Cerebellar nuclear complex (tissue), 1 donor: ENCODE measurements at regions not wholly inside any gene's neighbourhood (a gene's known extent, or its start where the extent isn't known, plus 50 kb on each side); places are given as distances from the start of the nearest gene placed in this dataset.
"Not testable (repeated sequence)": the region's sequence is repeated elsewhere in the genome, so short reads cannot be mapped to it uniquely, and the experiment has no call there.

Source experiments
- DNase-seq, 2 experiments: peaks; one replicate each; lab custom pipeline; 2025; lab: John Stamatoyannopoulos, UW

DNA sequence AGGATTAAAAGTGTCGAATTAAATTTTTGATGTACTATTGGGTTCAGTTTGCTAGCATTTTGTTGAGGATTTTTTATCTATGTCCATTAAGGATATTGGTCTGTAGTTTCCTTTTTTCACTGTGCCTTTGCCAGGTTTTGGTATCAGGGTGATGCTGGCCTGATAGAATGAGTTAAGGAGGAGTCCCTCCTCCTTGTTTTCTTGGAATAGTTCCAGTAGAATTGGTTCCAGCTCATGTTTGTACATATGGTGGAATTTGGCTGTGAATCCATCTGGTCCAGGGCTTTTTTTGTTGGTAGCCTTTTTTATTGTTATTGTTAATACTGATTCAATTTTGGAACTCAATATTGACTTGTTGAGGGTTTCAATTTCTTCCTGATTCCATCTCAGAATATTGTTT lies 141.8 kb downstream of the SIM1 start:
- DNase-seq = no peak

DNA sequence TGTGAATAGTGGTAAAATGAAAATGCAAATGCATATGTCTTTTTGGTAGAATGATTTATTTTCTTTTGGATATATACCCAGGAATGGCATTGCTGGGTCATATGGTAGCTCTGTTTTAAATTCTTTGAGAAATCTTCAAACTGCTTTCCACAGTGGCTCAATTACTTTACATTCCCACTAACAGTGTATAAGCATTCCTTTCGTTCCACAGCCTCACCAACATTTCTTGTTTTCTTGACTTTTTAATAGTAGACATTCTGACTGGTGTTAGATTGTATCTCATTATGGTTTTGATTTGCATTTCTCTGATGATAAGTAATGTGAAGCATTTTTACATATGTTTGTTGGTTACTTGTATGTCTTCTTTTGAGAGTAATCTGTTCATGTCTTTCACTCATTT lies 144.0 kb downstream of the SIM1 start:
- DNase-seq = no peak

DNA sequence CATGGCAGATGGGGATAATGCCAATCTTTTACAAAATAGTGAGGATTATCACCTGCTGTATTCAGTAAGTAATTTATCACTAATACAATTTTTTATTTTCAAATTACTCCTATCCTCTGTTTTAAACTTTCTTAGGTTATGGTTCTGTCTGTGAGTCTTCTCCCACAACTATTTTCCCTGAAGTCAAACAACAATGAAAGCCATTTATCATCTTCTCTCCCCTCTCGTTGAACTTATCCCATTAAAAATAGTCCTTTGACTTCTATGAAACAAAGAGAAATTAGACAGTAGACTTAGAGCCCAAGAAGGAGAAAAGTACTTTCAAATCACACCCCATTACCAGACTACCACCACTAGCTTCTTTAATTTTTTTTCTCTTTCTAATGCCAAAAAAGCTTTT lies 147.7 kb downstream of the SIM1 start:
- DNase-seq = no peak

DNA sequence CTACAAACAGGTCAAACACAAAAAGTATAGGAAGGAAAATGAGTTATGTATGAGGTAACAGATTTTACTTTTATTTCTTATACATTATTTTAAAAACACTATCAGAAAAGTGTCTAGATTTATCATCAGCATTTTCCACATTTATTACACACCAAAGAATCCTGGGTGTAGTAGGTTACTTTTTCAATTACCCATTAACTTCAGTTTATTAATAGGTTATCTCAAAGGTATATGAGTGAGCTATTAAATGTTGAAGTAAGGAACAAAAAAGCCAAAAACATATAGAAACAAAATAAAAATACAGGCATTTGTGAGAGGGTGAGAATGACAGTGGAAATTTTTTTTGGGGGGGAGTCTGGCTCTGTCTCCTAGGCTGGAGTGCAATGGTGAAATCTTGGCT lies 150.5 kb downstream of the SIM1 start:
- DNase-seq = no peak

GRCh38 chr6:100311707-100312251 lies 152.9 kb downstream of the SIM1 start:
- no peak for DNase-seq

GRCh38 chr6:100309174-100309573 lies 155.5 kb downstream of the SIM1 start:
- no peak for DNase-seq

- DNase-seq = no peak
Observed at GRCh38 chr6:100307561-100307960, 157.2 kb downstream of the SIM1 start.

DNA sequence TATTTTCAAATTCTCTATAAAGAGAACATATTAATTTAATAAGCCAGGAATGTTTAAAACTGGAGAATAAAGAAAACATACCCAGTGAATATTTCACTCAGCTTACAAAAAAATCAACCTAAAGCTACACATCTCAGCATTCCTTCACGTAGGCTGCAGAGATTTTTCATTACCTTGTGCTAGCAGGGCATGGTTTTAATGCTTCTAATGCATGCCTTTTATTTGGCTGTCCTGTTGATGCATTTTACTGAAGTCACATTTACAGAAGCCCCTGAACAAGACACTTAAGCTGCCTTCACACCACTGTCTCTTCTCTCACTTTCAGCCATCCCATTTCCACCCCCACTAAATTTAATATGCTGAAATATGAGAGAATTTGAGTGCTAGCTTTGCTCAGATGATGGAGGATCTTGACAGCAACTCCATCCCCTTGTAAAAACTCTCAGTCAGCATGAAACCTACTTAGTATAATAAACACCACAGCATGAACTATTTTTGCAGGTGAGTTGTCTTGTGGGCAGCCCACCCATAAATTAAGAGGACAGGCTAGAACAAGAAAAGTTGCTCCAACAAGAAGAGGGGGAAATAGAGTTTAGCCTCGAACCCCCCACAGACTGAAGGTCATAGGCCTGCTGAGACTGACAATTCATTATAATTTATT lies 159.4 kb downstream of the SIM1 start:
- DNase-seq = no peak

GRCh38 chr6:100304575-100304974 lies 160.1 kb downstream of the SIM1 start:
- DNase-seq = no peak

GRCh38 chr6:100301731-100302130 lies 163.0 kb downstream of the SIM1 start:
- no peak for DNase-seq

DNA sequence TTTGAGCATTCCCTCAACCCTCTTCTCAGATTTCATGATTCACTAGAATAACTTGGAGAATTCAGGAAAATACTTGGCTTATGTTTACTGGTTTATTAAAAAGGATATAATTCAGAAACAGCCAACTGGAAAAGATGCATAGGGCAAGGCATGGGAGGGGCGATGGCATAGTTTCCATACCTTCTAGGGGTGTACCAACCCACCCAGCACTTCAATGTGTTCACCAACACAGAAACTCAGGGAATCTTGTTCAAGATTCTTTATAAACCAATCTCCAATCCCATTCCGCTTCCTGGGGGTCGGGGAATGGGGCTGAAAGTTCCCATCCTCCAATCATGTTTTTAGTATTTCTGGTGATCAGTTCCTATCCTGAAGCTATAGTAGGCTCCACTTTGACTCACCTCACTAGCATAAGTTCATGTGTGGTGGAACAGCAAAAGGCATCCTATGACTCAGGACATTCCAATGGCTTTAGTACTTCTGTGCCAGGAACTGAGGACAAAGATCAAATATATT lies 164.4 kb downstream of the SIM1 start:
- DNase-seq = no peak

DNA sequence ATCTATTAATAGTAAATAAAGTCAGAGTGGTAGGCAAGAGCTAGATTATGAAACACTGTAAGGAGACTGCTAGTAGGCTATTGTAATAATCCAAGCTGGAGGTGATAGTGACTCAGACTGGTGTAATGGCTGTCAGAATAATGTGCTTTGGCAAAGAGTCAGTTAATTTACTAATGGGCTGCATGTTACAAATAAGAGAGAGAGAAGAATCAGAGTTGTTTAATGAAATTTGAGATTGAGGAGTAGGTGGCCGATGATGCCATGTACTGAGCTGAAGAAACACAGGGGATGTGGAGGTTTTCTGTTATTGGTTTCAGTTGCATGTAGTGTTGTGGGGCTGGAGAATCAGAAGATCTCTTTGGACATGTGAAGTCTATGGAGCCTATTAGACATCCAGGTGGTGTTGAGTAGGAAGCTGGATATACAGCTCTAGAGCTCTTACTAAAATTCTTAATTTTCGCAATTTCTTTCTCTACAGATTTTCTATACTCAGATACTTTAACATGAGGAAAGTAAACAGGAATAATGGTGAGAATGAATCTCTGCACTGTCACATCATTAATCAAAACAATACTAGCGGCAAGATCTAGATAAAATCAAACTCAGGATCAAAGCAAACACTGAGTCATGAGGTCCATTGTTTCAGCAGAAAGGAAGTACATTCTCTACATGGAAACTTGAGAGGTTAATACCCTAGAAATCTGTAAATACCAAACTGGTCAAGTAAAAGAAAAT lies 167.7 kb downstream of the SIM1 start:
- DNase-seq = no peak

- DNase-seq = not testable (repeated sequence)
Observed at GRCh38 chr6:100295172-100295571, 169.5 kb downstream of the SIM1 start.

DNA sequence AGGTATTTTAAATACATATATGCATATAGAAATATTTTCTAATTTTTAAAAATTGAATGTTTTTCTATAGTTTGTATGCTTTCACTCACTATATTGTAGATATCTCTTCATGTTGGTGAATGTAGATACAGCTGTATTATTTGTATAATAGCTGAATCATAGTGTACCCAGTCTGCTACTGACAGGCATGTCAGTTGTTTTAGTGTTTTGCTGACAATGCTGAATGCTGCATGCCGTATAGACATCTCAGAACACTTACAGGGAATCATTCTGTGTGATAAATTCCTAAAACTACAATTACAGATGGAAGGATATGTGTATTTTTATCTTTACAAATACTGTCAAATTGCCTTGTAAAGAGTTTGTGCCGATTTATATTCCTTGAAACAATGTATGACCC lies 175.4 kb downstream of the SIM1 start:
- DNase-seq = no peak

DNA sequence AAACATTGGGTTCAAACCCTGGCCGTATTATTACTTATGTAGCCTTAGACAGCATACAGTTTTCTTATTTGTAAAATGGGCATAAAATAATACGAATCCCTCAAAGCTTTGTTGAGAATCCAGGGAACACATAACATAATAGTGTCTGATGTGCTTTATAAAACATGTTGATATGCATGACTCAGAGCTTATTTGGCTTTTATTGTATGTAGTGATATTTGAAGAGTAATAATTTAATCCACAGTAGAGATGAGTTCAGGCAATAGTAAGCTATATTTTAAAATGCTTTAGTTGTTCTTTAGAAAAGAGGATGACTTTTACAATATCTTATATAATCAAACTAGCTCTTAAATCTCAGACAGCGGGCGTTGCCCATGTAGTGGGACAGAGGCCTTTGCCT lies 176.4 kb downstream of the SIM1 start:
- DNase-seq = no peak

GRCh38 chr6:100283285-100283684 lies 181.4 kb downstream of the SIM1 start:
- no peak for DNase-seq

GRCh38 chr6:100281471-100281901 lies 183.2 kb downstream of the SIM1 start:
- DNase-seq = no peak

DNA sequence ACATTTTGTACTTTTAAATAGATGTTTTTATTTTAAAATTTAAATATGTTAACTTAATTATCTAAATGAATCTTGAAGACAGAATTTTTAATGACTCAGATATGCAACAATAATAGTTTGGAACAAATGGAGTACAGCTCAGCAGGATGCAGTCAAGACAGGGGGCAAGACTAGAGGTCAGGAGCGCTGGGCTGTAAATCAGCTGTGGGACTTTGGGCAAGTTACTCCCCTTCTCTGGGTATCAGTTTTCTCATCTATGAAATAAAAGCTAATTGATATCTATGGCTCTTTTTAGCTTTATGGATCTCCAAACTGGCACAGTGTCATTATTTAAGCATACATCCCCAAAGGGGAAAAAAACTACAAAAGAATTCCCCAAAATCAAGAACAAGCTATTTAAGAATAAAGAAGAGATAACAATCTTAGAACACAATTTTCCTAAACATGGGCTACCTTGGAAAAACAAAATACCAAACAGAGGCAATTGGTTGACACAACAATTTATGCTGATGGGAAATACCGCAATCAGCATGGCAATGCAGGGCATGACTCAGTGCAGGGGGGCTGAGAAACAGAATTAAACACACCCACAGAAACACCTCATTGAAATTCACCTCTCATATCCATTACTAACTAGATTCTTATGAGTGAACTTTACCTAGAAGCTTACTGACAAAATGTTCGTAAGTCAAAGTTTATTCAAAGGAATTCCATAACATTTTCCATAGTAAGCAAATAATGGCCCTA lies 188.2 kb downstream of the SIM1 start:
- DNase-seq = no peak

GRCh38 chr6:100274147-100274546 lies 190.6 kb downstream of the SIM1 start:
- no peak for DNase-seq

DNA sequence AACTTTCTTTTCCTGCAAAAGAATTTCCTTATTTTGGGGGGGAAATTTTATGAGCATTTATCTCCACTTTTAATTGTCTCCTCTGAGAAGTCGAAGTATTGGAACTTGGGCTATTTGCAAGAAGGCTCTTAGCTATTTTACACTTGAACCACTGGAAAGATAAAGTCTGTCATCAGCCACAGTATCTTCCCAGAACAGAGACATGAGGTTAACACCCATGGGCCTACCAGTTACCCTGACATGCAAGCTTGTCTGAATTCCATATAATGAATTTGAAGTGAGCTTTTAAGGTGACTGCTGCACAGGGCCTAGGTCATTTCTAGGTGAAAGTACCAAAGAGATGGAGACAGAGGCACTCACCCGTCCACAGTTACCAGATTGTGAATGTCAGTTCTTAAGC lies 193.1 kb downstream of the SIM1 start:
- no peak for DNase-seq

- DNase-seq = no peak
Observed at GRCh38 chr6:100271202-100271601, 193.5 kb downstream of the SIM1 start.

- DNase-seq = no peak
Observed at GRCh38 chr6:100269189-100269588, 195.5 kb downstream of the SIM1 start.

DNA sequence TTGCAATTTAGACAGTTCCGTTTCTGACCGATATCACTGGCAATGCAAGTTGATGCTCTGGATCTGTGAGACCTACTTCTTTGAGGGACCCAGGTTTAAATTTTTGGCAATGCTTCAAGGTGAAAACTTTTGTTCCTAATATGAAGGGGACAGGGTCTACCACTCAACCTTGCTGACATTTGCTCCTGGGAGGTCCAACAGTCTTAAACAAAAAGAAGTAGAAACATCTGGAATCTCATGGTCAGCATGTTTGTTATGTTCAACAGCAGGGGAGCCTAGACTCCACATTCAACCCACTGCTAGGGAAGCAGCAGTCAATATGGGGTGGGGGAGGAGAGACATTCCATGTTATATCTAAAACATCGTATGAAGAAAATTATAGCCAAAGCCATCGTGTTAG lies 196.4 kb downstream of the SIM1 start:
- DNase-seq = no peak
